ENCODE measurements at regions not wholly inside any gene's neighbourhood (a gene's known extent, or its start where the extent isn't known, plus 50 kb on each side); places are given as distances from the start of the nearest gene placed in this dataset.

- Histone ChIP-seq H2AK5ac (ENCODE audit: low read depth, low read length) (no peak overlapping the region), H3K79me1 (ENCODE audit: low read depth, low read length) (no peaks in the 10 kb centered on the region), H3K27ac (ENCODE audit: low read depth, low read length) (no peak overlapping the region), H3K27me3 (replicated peaks in 1 of 4; ENCODE audit: control insufficient read depth in 3 of 4, extremely low read depth in 1 of 4, insufficient read depth in 3 of 4, low read length in 3 of 4) (no peaks in the 10 kb centered on the region), H3K9me3 (ENCODE audit: insufficient read depth in 2 of 2, low read depth in 1 of 2, low read length in 1 of 2) (peaks cover 0 to 3% of the 10 kb centered on the region in 2 experiments; a peak in 1 of 4 replicates), H3K23ac (ENCODE audit: insufficient read length) (no peak overlapping the region), H3K4me2 (ENCODE audit: insufficient read depth in 1 of 2, low read depth in 2 of 2, low read length in 2 of 2) (no peak overlapping the region), H4K8ac (ENCODE audit: extremely low read depth, insufficient read depth, low read length) (no peak overlapping the region), H3K36me3 (ENCODE audit: control insufficient read depth in 2 of 4, insufficient read depth in 4 of 4, low read length in 3 of 4) (no peaks in the 10 kb centered on the region), H2AFZ (ENCODE audit: low read length) (no peak overlapping the region), H4K5ac (ENCODE audit: insufficient read length, low read depth, low read length) (no peak overlapping the region), H3K56ac (replicated peaks; ENCODE audit: insufficient read length, low read depth, low read length) (no peak overlapping the region), H2BK20ac (ENCODE audit: low read length) (peak overlapping the region; percentile 95; the same call in 1 of the 2 replicates), H3K4ac (replicated peaks; ENCODE audit: insufficient read length, low read depth, low read length) (no peak overlapping the region), H3K23me2 (ENCODE audit: low read depth, low read length) (no peaks in the 10 kb centered on the region), H3K79me2 (ENCODE audit: control insufficient read depth in 1 of 2, insufficient read depth in 2 of 2, low read length in 2 of 2) (no peaks in the 10 kb centered on the region), H2BK15ac (ENCODE audit: low read length) (peak overlapping the region; percentile 26; the same call in 1 of the 2 replicates), H3K4me3 (ENCODE audit: extremely low read depth in 1 of 4, insufficient read depth in 2 of 4, low read depth in 3 of 4, low read length in 4 of 4) (no peak overlapping the region), H3K4me1 (replicated peaks in 1 of 4; ENCODE audit: control insufficient read depth in 3 of 4, insufficient read depth in 4 of 4, low read length in 3 of 4) (peaks cover 0 to 3% (median 0%) of the 10 kb centered on the region in 4 experiments; a peak in 1 of 7 replicates), H3K9ac (replicated peaks in 1 of 4; ENCODE audit: extremely low read depth in 1 of 4, low read depth in 3 of 4, low read length in 3 of 4) (no peak overlapping the region), H2BK5ac (ENCODE audit: low read depth, low read length) (peak overlapping the region; percentile 67; the same call in 1 of the 2 replicates), H3K14ac (ENCODE audit: insufficient read length) (no peak overlapping the region), H2BK120ac (replicated peaks; ENCODE audit: low read depth, low read length) (no peak overlapping the region), H4K20me1 (replicated peaks in 1 of 2; ENCODE audit: control insufficient read depth in 1 of 2, insufficient read depth in 2 of 2, low read length in 2 of 2) (no peaks in the 10 kb centered on the region), H3K18ac (ENCODE audit: extremely low read depth, low read length) (no peak overlapping the region), H4K91ac (replicated peaks; ENCODE audit: insufficient read length, low read length) (no peak overlapping the region), H2BK12ac (ENCODE audit: low read depth, low read length) (peak overlapping the region; percentile 92; the same call in 1 of the 2 replicates)
- WGBS, 2 experiments (ENCODE audit: extremely low coverage in 1 of 2, insufficient coverage in 1 of 2, insufficient read length in 1 of 2, insufficient replicate concordance in 2 of 2, low coverage in 1 of 2, low lambda C conversion rate in 2 of 2, missing lambda C conversion rate in 1 of 2): 83% methylated on average over 8 of the region's 8 CpGs; no CpG with 5 or more reads in 1 of the 2 experiments
- CTCF ChIA-PET (ENCODE audit: partially characterized antibody): interaction anchor here (1.5 kb wide), 1 partner anchor 207 kb away, joined by 3 read pairs; no protein-coding TSS in a partner anchor
- TF ChIP-seq SRF (IDR thresholded peaks at IDR 0.05; ENCODE audit: low read depth, low read length): no peak
- no peak for TF ChIP-seq POU5F1 (IDR thresholded peaks at IDR 0.05; ENCODE audit: low read depth, low read length)
- no peak for TF ChIP-seq BCL11A (IDR thresholded peaks at IDR 0.05; ENCODE audit: low read depth in 2 of 2, low read length in 2 of 2)
- FAIRE-seq (no peak), DNase-seq (ENCODE audit: low read depth in 1 of 2, low spot score in 2 of 2) (no peak)
- POLR2A ChIA-PET (ENCODE audit: partially characterized antibody): no interaction called here
These were observed 303.3 kb upstream of the TECRL start for GRCh38 chr4:64712590-64712989.
